ENCODE measurements at regions not wholly inside any gene's neighbourhood (a gene's known extent, or its start where the extent isn't known, plus 50 kb on each side); places are given as distances from the start of the nearest gene placed in this dataset.

DNA sequence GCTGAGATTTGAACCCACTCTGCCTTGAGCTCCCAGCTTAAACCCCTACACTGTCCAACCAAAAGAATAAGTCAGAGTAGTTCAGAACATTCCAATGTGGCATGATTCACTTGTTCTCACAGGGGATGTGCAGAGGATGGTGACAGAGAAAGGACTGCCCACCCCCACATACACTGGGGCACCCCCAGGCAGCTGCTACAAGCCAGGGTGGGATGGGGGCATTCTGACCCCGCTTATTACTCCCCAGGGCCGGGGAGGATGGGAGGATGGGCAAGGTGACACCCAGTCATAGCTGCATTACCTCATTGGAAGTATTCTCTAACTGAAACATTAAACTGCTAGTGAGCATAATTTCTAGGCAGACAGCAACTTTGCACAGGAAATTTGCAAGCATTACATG lies 126.0 kb upstream of the PRR20G start:
- TF ChIP-seq, protein P1, sequence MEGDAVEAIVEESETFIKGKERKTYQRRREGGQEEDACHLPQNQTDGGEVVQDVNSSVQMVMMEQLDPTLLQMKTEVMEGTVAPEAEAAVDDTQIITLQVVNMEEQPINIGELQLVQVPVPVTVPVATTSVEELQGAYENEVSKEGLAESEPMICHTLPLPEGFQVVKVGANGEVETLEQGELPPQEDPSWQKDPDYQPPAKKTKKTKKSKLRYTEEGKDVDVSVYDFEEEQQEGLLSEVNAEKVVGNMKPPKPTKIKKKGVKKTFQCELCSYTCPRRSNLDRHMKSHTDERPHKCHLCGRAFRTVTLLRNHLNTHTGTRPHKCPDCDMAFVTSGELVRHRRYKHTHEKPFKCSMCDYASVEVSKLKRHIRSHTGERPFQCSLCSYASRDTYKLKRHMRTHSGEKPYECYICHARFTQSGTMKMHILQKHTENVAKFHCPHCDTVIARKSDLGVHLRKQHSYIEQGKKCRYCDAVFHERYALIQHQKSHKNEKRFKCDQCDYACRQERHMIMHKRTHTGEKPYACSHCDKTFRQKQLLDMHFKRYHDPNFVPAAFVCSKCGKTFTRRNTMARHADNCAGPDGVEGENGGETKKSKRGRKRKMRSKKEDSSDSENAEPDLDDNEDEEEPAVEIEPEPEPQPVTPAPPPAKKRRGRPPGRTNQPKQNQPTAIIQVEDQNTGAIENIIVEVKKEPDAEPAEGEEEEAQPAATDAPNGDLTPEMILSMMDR (IDR thresholded peaks at IDR 0.05) = no peak
- no peak for TF ChIP-seq POLR2A (IDR thresholded peaks at IDR 0.05)
